ENCODE measurements at regions not wholly inside any gene's neighbourhood (a gene's known extent, or its start where the extent isn't known, plus 50 kb on each side); places are given as distances from the start of the nearest gene placed in this dataset.

DNA sequence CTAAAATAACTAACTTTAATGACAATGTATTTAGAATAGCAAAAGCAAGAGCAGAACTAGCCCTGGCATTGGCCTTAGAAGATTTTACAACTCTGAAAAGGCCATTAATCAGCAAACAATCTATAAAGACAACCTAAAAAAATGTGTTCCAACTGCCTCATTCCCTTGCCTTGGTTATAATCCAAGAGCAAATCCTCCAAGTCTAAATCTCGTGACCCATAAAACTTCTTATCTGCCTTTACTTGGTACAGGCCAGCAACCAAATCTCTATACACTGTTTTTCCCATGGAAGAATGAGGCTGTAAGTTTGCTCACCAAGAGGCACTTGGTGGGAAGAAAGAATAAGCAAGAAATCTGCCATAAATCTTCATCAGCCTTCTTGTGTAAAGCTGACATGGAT, 175.3 kb upstream of the MID1 start:
- TF ChIP-seq, protein P1, sequence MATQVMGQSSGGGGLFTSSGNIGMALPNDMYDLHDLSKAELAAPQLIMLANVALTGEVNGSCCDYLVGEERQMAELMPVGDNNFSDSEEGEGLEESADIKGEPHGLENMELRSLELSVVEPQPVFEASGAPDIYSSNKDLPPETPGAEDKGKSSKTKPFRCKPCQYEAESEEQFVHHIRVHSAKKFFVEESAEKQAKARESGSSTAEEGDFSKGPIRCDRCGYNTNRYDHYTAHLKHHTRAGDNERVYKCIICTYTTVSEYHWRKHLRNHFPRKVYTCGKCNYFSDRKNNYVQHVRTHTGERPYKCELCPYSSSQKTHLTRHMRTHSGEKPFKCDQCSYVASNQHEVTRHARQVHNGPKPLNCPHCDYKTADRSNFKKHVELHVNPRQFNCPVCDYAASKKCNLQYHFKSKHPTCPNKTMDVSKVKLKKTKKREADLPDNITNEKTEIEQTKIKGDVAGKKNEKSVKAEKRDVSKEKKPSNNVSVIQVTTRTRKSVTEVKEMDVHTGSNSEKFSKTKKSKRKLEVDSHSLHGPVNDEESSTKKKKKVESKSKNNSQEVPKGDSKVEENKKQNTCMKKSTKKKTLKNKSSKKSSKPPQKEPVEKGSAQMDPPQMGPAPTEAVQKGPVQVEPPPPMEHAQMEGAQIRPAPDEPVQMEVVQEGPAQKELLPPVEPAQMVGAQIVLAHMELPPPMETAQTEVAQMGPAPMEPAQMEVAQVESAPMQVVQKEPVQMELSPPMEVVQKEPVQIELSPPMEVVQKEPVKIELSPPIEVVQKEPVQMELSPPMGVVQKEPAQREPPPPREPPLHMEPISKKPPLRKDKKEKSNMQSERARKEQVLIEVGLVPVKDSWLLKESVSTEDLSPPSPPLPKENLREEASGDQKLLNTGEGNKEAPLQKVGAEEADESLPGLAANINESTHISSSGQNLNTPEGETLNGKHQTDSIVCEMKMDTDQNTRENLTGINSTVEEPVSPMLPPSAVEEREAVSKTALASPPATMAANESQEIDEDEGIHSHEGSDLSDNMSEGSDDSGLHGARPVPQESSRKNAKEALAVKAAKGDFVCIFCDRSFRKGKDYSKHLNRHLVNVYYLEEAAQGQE (IDR thresholded peaks at IDR 0.05) = no peak
- TF ChIP-seq TAF1 (conservative IDR thresholded peaks at IDR 0.05) = no peak
- no peak for TF ChIP-seq RXRA (IDR thresholded peaks at IDR 0.05)
- TF ChIP-seq, protein P2, sequence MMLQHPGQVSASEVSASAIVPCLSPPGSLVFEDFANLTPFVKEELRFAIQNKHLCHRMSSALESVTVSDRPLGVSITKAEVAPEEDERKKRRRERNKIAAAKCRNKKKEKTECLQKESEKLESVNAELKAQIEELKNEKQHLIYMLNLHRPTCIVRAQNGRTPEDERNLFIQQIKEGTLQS (IDR thresholded peaks at IDR 0.05) = no peak
- no peak for TF ChIP-seq EGR1 (IDR thresholded peaks at IDR 0.05; ENCODE audit: low read depth in 2 of 2)
- no peak for TF ChIP-seq FOXA1 (IDR thresholded peaks at IDR 0.05)
- TF ChIP-seq GABPA (IDR thresholded peaks at IDR 0.05 in 1 of 2, conservative IDR thresholded peaks at IDR 0.05 in 1 of 2) = no peak
- TF ChIP-seq, protein P3, sequence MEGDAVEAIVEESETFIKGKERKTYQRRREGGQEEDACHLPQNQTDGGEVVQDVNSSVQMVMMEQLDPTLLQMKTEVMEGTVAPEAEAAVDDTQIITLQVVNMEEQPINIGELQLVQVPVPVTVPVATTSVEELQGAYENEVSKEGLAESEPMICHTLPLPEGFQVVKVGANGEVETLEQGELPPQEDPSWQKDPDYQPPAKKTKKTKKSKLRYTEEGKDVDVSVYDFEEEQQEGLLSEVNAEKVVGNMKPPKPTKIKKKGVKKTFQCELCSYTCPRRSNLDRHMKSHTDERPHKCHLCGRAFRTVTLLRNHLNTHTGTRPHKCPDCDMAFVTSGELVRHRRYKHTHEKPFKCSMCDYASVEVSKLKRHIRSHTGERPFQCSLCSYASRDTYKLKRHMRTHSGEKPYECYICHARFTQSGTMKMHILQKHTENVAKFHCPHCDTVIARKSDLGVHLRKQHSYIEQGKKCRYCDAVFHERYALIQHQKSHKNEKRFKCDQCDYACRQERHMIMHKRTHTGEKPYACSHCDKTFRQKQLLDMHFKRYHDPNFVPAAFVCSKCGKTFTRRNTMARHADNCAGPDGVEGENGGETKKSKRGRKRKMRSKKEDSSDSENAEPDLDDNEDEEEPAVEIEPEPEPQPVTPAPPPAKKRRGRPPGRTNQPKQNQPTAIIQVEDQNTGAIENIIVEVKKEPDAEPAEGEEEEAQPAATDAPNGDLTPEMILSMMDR (IDR thresholded peaks at IDR 0.05; ENCODE audit: low read depth, low read length, missing input control) = no peak
- no peak for TF ChIP-seq RAD21 (IDR thresholded peaks at IDR 0.05)
- TF ChIP-seq NR2F2 (IDR thresholded peaks at IDR 0.05) = no peak
- TF ChIP-seq, protein P4, sequence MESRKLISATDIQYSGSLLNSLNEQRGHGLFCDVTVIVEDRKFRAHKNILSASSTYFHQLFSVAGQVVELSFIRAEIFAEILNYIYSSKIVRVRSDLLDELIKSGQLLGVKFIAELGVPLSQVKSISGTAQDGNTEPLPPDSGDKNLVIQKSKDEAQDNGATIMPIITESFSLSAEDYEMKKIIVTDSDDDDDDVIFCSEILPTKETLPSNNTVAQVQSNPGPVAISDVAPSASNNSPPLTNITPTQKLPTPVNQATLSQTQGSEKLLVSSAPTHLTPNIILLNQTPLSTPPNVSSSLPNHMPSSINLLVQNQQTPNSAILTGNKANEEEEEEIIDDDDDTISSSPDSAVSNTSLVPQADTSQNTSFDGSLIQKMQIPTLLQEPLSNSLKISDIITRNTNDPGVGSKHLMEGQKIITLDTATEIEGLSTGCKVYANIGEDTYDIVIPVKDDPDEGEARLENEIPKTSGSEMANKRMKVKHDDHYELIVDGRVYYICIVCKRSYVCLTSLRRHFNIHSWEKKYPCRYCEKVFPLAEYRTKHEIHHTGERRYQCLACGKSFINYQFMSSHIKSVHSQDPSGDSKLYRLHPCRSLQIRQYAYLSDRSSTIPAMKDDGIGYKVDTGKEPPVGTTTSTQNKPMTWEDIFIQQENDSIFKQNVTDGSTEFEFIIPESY (IDR thresholded peaks at IDR 0.05) = no peak
- TF ChIP-seq HNF4G (IDR thresholded peaks at IDR 0.05) = no peak
- no peak overlapping the region for H3K27ac ChIP-seq (ENCODE audit: low read depth in 1 of 2, low read length in 2 of 2)
- H3K27me3 ChIP-seq (ENCODE audit: control insufficient read depth in 4 of 4, insufficient read depth in 4 of 4, low read length in 3 of 4) = no peaks in the 10 kb centered on the region
- 82% methylated on average over 1 of the region's 1 CpG for WGBS
- H3K4me3 ChIP-seq (ENCODE audit: low read depth in 1 of 3, low read length in 3 of 3) = no peak overlapping the region
- DNase-seq (ENCODE audit: low spot score) = no peak
- H3K9me3 ChIP-seq (ENCODE audit: control insufficient read depth in 4 of 4, low read length in 3 of 4) = no peaks in the 10 kb centered on the region
- H3K4me1 ChIP-seq (ENCODE audit: control insufficient read depth in 4 of 4, insufficient read depth in 4 of 4, low read length in 3 of 4) = no peaks in the 10 kb centered on the region
- H3K36me3 ChIP-seq (ENCODE audit: control insufficient read depth in 4 of 4, insufficient read depth in 3 of 4, low read depth in 1 of 4, low read length in 3 of 4) = no peaks in the 10 kb centered on the region
- no peak overlapping the region for H3K9ac ChIP-seq (ENCODE audit: low read depth in 1 of 2, low read length in 2 of 2)

DNA sequence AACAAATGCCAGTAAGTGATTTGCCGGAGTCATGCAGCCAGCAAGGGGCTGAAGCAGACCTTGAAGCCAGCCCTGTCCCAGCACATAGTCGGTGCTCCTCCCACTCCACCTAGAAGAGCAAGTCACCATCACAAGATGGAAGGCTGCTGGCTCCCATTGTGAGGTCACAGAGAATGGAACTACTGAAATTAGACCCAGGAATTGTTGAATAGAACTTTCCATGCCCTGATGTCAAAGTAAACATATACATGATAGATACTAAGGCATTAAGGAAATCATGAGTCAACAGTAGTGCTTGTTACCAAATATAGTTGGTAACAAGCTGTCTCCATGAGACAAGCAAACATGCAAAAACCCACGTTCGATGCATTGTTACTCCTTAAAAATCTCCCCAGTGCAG, 177.1 kb upstream of the MID1 start:
- Histone ChIP-seq H3K9ac (ENCODE audit: low read depth in 1 of 2, low read length in 2 of 2) (no peak overlapping the region), H3K9me3 (ENCODE audit: control insufficient read depth in 4 of 4, low read length in 3 of 4) (no peaks in the 10 kb centered on the region), H3K4me3 (ENCODE audit: low read depth in 1 of 3, low read length in 3 of 3) (no peak overlapping the region), H3K36me3 (ENCODE audit: control insufficient read depth in 4 of 4, insufficient read depth in 3 of 4, low read depth in 1 of 4, low read length in 3 of 4) (no peaks in the 10 kb centered on the region), H3K27me3 (ENCODE audit: control insufficient read depth in 4 of 4, insufficient read depth in 4 of 4, low read length in 3 of 4) (no peaks in the 10 kb centered on the region), H3K27ac (ENCODE audit: low read depth in 1 of 2, low read length in 2 of 2) (no peak overlapping the region), H3K4me1 (ENCODE audit: control insufficient read depth in 4 of 4, insufficient read depth in 4 of 4, low read length in 3 of 4) (no peaks in the 10 kb centered on the region)
- TF ChIP-seq RXRA (IDR thresholded peaks at IDR 0.05) (no peak), HNF4G (IDR thresholded peaks at IDR 0.05) (no peak)
- TF ChIP-seq, protein P3 (IDR thresholded peaks at IDR 0.05; ENCODE audit: low read depth, low read length, missing input control) = no peak
- TF ChIP-seq, protein P4 (IDR thresholded peaks at IDR 0.05) = no peak
- DNase-seq (ENCODE audit: low spot score) = no peak
- 89% methylated on average over 4 of the region's 4 CpGs for WGBS
